ENCODE measurements at regions not wholly inside any gene's neighbourhood (a gene's known extent, or its start where the extent isn't known, plus 50 kb on each side); places are given as distances from the start of the nearest gene placed in this dataset.

DNA sequence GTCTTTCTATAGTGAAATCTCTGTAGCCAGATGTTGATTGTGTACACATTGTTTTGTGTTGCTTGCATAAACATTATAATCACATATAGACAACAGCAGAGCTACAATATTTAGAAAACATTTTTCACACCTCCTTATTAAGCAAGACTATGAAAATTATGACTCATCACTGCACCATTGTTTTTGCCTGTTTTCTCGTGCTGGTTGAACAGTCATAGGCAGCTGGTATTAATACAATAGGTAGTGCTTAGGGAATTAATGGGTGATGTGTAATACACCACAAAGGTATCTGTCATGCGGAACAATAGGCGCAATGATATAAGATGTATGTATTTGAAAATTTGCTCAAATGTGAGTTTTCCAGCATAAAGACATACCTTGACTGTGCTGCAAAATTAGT, 449.3 kb downstream of the FOXG1 start:
- no peak for DNase-seq
- no peak overlapping the region for H4K91ac ChIP-seq (ENCODE audit: insufficient read length, low read depth, low read length)
- no peak overlapping the region for H3K14ac ChIP-seq (ENCODE audit: insufficient read depth, low read length)
- no peak overlapping the region for H4K8ac ChIP-seq (replicated peaks; ENCODE audit: insufficient read length, low read depth, low read length)
- H3K56ac ChIP-seq (ENCODE audit: insufficient read length, low read depth, low read length), result no peak overlapping the region
- no peaks in the 10 kb centered on the region for H4K20me1 ChIP-seq (ENCODE audit: control insufficient read depth, insufficient read depth, insufficient read length)
- no peak overlapping the region for H3K4ac ChIP-seq (ENCODE audit: low read depth, low read length)
- H2AFZ ChIP-seq (ENCODE audit: low read length), result no peak overlapping the region
- Mint-ChIP-seq H3K4me3 (no peak overlapping the region), H3K4me1 (no peaks in the 10 kb centered on the region), H3K27ac (no peak overlapping the region), H3K36me3 (ENCODE audit: insufficient read depth in 1 of 3, low read depth in 3 of 3) (peaks cover 0 to 8% (median 0%) of the 10 kb centered on the region in 3 experiments; a peak in 1 of 7 replicates), H3K27me3 (ENCODE audit: low read depth) (peaks cover 1% of the 10 kb centered on the region), H3K9me3 (no peaks in the 10 kb centered on the region)
- no peak overlapping the region for H3K23ac ChIP-seq (ENCODE audit: insufficient read length, low read depth, low read length)
- no CpG with 5 or more reads among the region's 3 CpGs for WGBS (ENCODE audit: extremely low coverage, insufficient read length, low lambda C conversion rate)
- H3K9me3 ChIP-seq (ENCODE audit: control insufficient read depth, low read depth, low read length), result no peaks in the 10 kb centered on the region
- H3K9ac ChIP-seq (ENCODE audit: extremely low read depth, insufficient read length, low read length), result no peak overlapping the region
- H3K79me1 ChIP-seq (ENCODE audit: insufficient read depth, low read depth, low read length, poor library complexity, severe bottlenecking), result no peaks in the 10 kb centered on the region
- H3T11ph ChIP-seq (ENCODE audit: low read length), result no peak overlapping the region
- no peaks in the 10 kb centered on the region for H3K23me2 ChIP-seq (ENCODE audit: insufficient read length, low read depth, low read length, poor library complexity, severe bottlenecking)
- H2AK5ac ChIP-seq (ENCODE audit: insufficient read length, low read length), result no peak overlapping the region
- no peak overlapping the region for H3K4me2 ChIP-seq (ENCODE audit: insufficient read depth, insufficient read length, low read length)
- H2BK5ac ChIP-seq (ENCODE audit: insufficient read length, low read length), result no peak overlapping the region
- no peak overlapping the region for H2BK120ac ChIP-seq (ENCODE audit: low read depth, low read length, poor library complexity, severe bottlenecking)
- no peak overlapping the region for H2BK20ac ChIP-seq (ENCODE audit: low read depth, low read length, poor library complexity, severe bottlenecking)
- no peaks in the 10 kb centered on the region for H3K27me3 ChIP-seq (ENCODE audit: insufficient read depth, low read length)
- TF ChIP-seq, protein P1, sequence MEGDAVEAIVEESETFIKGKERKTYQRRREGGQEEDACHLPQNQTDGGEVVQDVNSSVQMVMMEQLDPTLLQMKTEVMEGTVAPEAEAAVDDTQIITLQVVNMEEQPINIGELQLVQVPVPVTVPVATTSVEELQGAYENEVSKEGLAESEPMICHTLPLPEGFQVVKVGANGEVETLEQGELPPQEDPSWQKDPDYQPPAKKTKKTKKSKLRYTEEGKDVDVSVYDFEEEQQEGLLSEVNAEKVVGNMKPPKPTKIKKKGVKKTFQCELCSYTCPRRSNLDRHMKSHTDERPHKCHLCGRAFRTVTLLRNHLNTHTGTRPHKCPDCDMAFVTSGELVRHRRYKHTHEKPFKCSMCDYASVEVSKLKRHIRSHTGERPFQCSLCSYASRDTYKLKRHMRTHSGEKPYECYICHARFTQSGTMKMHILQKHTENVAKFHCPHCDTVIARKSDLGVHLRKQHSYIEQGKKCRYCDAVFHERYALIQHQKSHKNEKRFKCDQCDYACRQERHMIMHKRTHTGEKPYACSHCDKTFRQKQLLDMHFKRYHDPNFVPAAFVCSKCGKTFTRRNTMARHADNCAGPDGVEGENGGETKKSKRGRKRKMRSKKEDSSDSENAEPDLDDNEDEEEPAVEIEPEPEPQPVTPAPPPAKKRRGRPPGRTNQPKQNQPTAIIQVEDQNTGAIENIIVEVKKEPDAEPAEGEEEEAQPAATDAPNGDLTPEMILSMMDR (conservative IDR thresholded peaks at IDR 0.05), result no peak
- no peak overlapping the region for H3K18ac ChIP-seq (ENCODE audit: insufficient read length, low read depth, low read length)
- no peak overlapping the region for H2BK15ac ChIP-seq (ENCODE audit: low read depth, low read length)
- H2BK12ac ChIP-seq (ENCODE audit: insufficient read length, low read depth, low read length), result no peak overlapping the region
- no peak overlapping the region for H3K27ac ChIP-seq (ENCODE audit: insufficient read length, low read depth, low read length)
- H3K79me2 ChIP-seq (ENCODE audit: insufficient read depth, low read length), result no peaks in the 10 kb centered on the region
- H3K4me1 ChIP-seq (ENCODE audit: insufficient read depth, low read length), result no peaks in the 10 kb centered on the region
- H4K5ac ChIP-seq (ENCODE audit: insufficient read length, low read depth, low read length), result no peak overlapping the region

Data from H9 (cell line).